Progenitor cell of endocrine pancreas (in vitro differentiated cells): ENCODE measurements at regions not wholly inside any gene's neighbourhood (a gene's known extent, or its start where the extent isn't known, plus 50 kb on each side); places are given as distances from the start of the nearest gene placed in this dataset.

Source experiments
- DNase-seq: peaks from one replicate; pipeline ENCODE4 v3.0.0; 2021; ENCODE audit warnings: low spot score; ENCODE audit not compliant: unreplicated experiment
- H3K27ac Mint-ChIP-seq: 2 replicates; pipeline ENCODE4 v1.8.0; 2021; ENCODE audit warnings: mild to moderate bottlenecking, moderate library complexity, mixed read lengths
- H3K27me3 Mint-ChIP-seq: 2 replicates; pipeline ENCODE4 v1.8.0; 2021; ENCODE audit warnings: mixed read lengths
- H3K36me3 Mint-ChIP-seq: 2 replicates; pipeline ENCODE4 v1.8.0; 2022; ENCODE audit warnings: mixed read lengths; ENCODE audit not compliant: insufficient read depth
- H3K4me1 Mint-ChIP-seq: 2 replicates; pipeline ENCODE4 v1.8.0; 2021; ENCODE audit warnings: low read depth, mixed read lengths
- H3K4me3 Mint-ChIP-seq: 2 replicates; pipeline ENCODE4 v1.8.0; 2021; ENCODE audit warnings: low read depth, mild to moderate bottlenecking, moderate library complexity, mixed read lengths
- H3K9me3 Mint-ChIP-seq: 2 replicates; pipeline ENCODE4 v1.8.0; 2021; ENCODE audit warnings: low read depth, mixed read lengths
- CTCF ChIP-seq: fragments of 200-600 bp; sonication (generic); IDR thresholded peaks from one replicate; pipeline ENCODE4 v1.5.0; 2021; ENCODE audit warnings: antibody characterized with exemption, mild to moderate bottlenecking; ENCODE audit not compliant: unreplicated experiment

- Mint-ChIP-seq H3K27me3 (no peaks in the 10 kb centered on the region), H3K36me3 (peaks cover 2% of the 10 kb centered on the region), H3K27ac (peak overlapping the region; percentile 42), H3K9me3 (peaks cover 7% of the 10 kb centered on the region), H3K4me1 (peaks cover 6% of the 10 kb centered on the region), H3K4me3 (no peak overlapping the region)
- TF ChIP-seq CTCF = peak; percentile 59
- peak; percentile 17 for DNase-seq
Measured at GRCh38 chr19:29119590-29119989, 93.4 kb downstream of the UQCRFS1 start.

- no peaks in the 10 kb centered on the region for H3K36me3 Mint-ChIP-seq
- no peak for TF ChIP-seq CTCF
- H3K27me3 Mint-ChIP-seq = no peaks in the 10 kb centered on the region
- DNase-seq = no peak
- H3K9me3 Mint-ChIP-seq = peaks cover 3% of the 10 kb centered on the region
- H3K4me3 Mint-ChIP-seq = no peak overlapping the region
- peaks cover 6% of the 10 kb centered on the region for H3K4me1 Mint-ChIP-seq
- no peak overlapping the region for H3K27ac Mint-ChIP-seq
Measured at GRCh38 chr19:29118389-29118788, 94.6 kb downstream of the UQCRFS1 start.

- Mint-ChIP-seq H3K4me3 (no peak overlapping the region), H3K4me1 (peaks cover 6% of the 10 kb centered on the region), H3K9me3 (peaks cover 1% of the 10 kb centered on the region), H3K27me3 (no peaks in the 10 kb centered on the region), H3K36me3 (no peaks in the 10 kb centered on the region), H3K27ac (no peak overlapping the region)
- DNase-seq = no peak
- TF ChIP-seq CTCF = no peak
Measured at GRCh38 chr19:29117926-29118325, 95.0 kb downstream of the UQCRFS1 start.

- H3K27me3 Mint-ChIP-seq = peaks cover 12% of the 10 kb centered on the region
- H3K27ac Mint-ChIP-seq = no peak overlapping the region
- DNase-seq = no peak
- H3K4me3 Mint-ChIP-seq = no peak overlapping the region
- H3K36me3 Mint-ChIP-seq = no peaks in the 10 kb centered on the region
- TF ChIP-seq CTCF = no peak
- no peaks in the 10 kb centered on the region for H3K9me3 Mint-ChIP-seq
- H3K4me1 Mint-ChIP-seq = peaks cover 3% of the 10 kb centered on the region
Measured at GRCh38 chr19:29115181-29115580, 97.8 kb downstream of the UQCRFS1 start.

GRCh38 chr19:29113838-29114237 lies 99.1 kb downstream of the UQCRFS1 start:
- H3K27ac Mint-ChIP-seq = no peak overlapping the region
- H3K4me3 Mint-ChIP-seq = no peak overlapping the region
- TF ChIP-seq CTCF = no peak
- H3K27me3 Mint-ChIP-seq = peaks cover 19% of the 10 kb centered on the region
- no peaks in the 10 kb centered on the region for H3K9me3 Mint-ChIP-seq
- no peaks in the 10 kb centered on the region for H3K4me1 Mint-ChIP-seq
- DNase-seq = no peak
- no peaks in the 10 kb centered on the region for H3K36me3 Mint-ChIP-seq
